GM19025 (cell line): ENCODE measurements at regions not wholly inside any gene's neighbourhood (a gene's known extent, or its start where the extent isn't known, plus 50 kb on each side); places are given as distances from the start of the nearest gene placed in this dataset.
"Not testable (repeated sequence)": the region's sequence is repeated elsewhere in the genome, so short reads cannot be mapped to it uniquely, and the experiment has no call there.

Source experiments
- ATAC-seq: cut with Tn5 transposase; IDR thresholded peaks from one replicate; pipeline ENCODE4 v1.9.1; 2021; ENCODE audit warnings: mild to moderate bottlenecking, low read depth, moderate library complexity; ENCODE audit not compliant: unreplicated experiment

DNA sequence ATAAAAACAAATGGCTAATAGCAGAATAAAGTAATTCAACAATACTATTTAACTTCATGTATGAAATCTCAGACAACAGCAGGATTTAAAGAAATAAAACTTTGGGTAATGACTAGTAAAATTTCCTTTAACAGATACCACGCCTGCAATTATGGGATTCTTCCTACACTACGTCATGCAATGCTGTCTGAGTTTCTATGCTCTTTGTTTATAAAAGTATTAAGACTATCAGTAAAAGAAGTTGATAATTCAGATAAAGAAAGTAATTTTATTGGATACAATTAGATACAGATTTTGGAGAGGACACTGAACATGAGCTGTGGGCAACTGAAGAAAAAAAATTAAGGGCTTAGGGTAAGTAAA lies 308.4 kb upstream of the LRFN5 start:
- no peak for ATAC-seq

DNA sequence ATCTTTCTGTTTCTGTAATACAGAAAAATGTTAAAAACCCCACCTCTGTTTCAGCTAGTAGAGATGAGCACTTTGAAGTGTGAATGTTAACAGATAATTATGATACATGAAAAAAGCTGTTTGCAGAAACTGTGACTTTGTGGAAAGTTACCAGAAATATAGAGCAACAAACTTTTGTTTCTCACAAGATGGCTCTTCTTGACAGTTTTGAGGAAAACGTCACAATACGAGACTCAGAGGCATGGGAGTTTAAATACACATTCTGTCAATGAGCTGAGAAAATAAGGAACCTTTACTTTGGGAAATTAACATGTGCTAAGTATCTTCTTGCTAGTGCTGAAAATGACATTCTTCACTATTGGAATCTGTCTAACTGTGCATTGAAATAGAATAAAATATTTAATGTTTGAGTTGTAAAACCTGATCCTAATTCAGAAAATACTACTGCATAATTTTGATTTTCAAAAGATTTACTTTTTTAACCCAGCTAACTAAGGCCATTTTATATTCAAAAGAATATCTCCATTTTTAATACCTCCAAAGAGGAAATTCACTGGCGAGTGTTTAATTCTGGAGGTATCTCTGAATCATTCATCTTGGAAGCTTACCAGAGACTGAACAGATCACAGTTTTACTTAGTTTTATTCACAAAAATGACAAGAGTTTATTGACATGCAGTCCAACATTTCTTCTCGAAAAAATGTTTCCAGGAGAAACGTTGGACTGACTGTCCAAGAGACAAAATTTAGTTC lies 308.9 kb upstream of the LRFN5 start:
- ATAC-seq: no peak

DNA sequence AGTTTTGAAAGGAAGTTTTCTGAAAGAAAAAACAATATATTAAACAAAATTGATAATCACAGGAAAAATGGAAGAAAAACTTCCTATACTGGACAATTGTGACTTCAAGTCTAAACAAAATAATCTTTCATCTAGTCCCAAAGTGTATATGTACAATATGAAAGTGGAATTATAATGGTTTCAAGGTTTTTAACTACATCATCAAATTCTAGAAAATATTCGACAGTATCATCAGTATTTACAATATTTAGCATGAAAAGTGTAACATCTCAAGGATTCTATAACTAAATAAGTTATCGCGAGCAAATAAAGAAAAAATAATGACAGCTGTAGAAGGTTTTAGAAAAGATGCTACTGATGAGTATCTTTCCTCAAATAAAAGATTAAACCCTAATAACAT lies 310.9 kb upstream of the LRFN5 start:
- ATAC-seq: no peak

DNA sequence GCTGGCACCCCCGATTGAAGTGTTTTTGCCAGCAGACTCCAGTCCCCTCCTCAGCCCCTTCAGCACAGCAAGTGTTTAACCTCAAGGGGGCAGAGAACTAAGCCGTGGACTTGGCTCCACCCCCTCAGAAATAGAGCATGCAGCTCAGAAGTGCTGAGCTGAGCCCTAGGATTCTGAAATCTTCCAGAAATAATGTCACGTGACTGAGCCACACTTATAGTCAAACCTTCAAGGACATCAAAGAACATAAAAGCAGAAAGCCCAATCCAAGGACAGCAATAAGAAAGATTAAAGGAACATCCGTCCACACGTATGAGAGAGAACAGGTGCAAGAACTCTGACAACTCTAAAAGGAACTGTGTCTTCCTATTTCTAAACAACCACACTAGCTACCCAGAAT lies 317.7 kb upstream of the LRFN5 start:
- no peak for ATAC-seq

DNA sequence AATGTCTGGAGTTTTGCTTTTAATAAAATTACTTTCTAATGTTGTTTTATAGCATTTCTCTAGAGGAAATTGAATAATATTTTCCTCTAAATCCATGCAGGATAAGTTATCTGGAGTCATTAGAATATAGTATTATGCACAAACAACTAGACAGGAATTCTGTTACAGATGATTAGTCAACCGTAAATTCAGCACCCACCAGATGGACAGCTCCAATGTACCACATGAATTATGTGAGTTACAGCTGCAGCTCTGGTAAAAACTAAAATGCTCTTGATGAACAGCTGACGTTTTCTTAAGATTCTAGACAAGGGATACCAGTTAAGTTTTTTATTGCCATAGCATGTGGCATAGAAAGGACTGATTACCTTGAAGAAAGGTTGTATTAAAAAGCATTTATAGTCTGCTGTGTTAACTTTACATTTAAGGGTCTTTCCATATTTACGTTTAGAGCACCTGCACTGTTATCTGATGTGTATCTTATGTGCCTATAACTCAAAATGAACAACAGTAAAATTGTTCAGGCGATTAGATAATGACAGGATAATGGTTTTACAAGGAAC lies 321.4 kb upstream of the LRFN5 start:
- ATAC-seq: no peak

DNA sequence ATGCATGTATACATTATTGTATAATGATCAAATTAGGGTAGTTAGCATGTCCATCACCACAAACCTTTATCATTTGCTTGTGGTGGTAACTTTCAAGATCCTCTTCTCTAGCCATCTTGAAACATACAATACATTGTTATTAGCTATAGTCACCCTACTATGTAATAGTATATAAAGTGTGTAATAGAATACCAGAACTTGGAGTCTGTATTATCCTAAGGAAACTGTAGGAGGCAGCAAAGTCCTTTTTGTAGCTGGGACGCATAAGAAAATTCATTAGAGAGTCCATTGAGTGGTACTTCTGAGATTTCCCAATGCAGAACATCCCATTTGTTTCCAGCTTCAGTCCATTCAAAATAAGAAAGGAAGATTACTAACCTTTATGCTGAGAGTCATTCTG lies 325.9 kb upstream of the LRFN5 start:
- no peak for ATAC-seq

DNA sequence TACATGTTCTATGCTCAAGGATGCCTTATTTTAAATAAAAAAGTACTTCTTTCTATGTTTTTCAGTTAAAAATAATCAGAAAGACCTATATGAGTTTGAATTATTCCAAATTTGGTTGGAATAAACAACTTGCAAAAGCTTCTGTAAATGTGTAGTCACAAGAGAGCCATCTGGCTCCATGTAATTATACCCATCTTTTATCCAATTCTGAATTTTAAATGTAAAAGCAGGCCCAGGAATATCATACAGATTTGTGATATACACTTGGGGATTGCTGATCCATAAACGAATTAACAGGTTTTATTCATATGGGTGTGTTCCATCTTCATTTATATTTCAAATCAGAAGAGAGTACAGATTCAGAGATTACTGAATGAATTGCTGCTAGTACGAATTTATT lies 329.2 kb upstream of the LRFN5 start:
- no peak for ATAC-seq

DNA sequence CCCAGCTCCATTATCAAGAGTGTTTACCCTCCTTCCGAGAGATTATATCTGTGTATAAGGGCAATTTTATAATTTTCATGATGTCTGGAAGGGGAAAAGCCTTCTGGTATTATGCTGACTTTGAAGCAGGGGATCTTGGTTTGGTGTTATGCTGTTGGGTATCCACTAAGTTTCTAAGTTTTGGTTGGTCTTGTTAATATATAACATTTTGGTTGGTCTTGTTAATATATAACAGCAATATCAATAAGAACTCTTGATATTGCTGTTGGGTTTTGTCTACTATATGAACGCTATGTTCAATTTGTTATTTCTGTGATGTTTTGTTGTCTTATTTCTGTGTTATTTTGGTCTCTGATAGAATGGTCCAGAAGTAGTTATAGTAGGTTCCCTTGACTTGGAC lies 349.2 kb upstream of the LRFN5 start:
- no peak for ATAC-seq

DNA sequence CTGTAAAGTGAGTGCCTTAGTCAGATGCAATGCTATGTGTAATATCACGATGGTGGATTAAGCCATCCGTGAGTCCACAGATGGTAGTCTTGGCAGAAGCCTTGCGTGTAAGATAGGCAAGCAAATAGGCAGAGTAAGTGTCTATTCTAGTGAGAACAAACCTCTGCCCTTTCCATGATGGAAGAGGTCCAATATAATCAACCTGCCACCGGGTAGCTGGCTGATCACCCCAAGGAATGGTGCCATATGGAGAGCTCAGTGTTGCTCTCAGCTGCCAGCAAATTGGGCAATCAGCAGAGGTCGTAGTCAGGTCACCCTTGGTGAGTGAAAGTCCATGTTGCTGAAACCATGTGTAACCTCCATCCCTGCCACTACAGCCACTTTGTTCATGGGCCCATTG lies 371.2 kb upstream of the LRFN5 start:
- ATAC-seq: no peak

DNA sequence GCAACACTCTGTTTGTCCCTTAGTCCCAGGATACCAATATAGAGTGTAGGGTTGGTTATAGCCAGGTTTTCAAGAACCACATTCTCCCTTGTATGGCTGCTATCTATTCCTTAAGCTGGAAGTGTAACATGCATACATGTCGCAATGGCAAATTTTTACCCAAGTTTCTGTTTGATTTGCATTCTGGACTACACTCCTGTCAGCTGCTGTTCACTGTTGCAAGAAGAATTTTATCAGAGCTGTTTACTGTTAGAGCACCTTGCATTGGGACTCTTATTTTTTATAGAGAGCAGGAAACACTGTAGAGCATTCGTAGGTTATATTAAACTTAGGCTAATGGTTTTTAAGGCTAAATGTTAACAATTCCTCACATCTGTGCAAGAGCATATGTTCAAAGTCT lies 376.0 kb upstream of the LRFN5 start:
- ATAC-seq: no peak

DNA sequence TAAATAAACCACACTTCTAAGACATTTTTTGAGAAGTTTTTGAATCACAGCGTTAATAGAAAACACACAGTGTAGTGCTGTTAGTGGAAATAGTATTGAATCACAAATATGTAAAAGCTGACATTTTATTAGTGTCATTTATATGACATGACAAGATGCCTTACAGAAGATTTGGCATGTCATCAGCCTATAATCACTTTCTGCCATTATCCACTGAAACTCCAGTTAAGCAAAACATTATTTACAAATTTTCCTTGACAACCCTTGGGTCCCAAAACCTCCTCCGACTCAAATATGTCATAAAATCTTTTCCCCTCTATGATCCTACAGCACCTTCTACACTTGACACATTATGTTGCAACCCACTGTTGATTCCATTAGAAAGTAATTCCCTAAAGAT lies 376.9 kb upstream of the LRFN5 start:
- ATAC-seq: no peak

DNA sequence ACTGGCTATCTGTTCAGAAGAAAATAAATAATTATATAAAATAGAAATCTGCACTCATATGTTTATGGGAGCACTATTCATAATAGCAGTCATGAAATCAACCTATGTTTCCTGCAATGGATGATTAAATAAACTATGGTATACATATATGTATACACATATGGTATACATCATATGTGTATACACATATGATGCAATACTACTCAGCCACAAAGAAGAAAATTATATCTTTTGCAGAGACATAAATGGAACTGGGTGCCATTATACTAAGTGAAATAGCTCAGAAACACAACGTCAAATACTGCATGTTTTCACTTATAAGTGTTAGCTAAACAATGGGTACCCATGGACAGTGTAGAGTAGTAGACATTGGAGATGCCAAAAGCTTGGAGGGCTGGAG lies 381.2 kb upstream of the LRFN5 start:
- ATAC-seq: no peak

DNA sequence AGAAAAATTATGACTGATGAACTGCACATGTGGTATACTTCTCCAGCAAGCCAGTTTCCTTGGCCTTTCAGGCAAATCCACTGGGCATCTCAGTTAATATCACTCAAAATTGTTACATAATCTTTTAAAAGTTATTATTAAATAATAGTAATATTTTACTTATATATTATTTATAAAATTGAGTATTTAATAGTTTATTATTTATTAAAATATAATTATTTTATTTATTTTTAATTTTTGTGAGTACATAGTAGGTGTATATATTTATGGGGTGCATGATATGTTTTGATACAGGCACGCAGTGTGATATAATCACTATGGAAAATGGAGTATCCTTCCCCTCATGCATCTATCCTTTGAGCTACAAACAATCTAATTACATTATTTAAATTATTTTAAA lies 384.1 kb upstream of the LRFN5 start:
- ATAC-seq: no peak

DNA sequence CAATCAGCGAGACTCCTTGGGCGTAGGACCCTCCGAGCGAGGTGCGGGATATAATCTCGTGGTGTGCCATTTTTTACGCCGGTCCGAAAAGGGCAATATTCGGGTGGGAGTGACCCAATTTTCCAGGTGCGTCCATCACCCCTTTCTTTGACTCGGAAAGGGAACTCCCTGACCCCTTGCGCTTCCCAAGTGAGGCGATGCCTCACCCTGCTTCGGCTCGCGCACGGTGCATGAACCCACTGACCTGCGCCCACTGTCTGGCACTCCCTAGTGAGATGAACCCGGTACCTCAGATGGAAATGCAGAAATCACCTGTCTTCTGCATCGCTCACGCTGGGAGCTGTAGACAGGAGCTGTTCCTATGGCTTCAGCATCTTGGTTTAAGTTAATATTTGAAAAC lies 391.7 kb upstream of the LRFN5 start:
- not testable (repeated sequence) for ATAC-seq

DNA sequence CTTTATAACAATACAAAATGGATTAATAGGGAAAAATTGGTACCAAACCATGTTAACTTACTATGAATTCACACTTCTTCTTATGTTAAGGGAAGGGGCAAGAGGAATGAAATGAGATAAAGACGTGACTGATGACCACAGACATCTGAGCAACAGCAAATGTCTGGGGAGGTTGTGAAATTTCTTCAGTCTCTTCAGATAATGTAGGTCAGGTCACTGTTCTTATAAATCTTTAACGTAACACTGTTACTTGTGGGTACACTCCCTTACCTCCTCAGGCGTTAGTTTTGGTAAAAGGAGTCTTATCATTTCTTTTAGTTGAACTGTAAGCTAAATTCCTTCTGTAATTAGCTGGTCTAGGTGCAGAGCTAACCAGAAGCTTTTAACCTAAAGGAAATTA lies 405.0 kb upstream of the LRFN5 start:
- no peak for ATAC-seq

DNA sequence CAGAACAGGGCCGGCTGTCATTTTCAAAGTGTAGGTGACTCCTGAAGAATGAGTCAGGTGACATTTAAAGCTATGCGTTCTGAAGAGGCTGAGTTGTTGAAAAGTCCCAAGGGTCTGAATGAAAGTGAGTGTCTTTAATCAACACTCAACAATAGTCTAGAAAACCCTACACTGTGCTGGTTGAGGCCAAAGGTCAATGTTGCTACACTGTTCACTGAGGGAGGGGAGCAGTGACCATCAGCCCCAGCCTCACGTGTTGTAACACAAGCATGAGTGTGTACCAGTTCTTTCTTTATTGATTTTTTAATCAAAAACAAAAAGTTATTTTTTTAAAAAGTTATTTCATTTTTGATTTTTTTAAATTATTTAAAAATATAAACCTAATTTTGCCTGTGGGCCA lies 418.8 kb upstream of the LRFN5 start:
- no peak for ATAC-seq

DNA sequence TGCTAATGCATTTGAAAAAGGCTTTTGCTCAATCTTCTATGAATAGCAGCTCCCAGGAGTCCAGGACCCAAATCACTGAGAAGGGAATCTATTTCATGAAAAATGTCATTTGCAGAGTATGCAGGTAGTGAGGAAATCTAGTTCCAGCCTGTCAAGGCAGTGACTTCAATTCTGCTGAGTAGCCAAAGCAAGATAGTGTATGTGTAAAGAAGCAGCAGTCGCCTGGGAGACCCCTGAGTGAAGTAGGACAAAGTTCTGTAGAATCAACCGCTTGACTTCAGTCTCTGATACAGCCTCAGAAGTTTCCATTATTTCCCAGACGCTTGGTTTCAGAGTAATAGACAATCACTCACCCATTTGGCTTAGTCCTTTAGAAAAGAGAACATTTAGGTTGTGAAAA lies 435.6 kb upstream of the LRFN5 start:
- no peak for ATAC-seq

DNA sequence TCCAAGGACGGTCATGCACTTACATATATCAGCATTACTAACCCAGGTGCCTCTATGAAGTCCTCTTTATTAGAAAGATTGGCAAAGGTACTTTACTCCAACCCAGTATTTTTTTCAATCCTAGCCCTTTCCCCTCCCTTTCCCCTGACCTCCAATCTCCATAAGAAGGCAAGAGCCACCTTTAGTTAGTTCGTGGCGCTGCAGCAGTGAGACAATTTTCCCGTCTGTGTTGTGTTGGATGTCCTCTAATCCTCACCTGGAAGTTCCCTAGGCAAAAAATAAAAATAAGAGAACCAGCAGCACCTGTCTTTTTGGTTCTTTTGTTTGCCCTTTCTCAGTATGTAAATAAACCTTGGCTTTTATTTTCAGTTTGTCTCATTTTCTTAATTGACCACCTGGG lies 439.6 kb upstream of the LRFN5 start:
- no peak for ATAC-seq

DNA sequence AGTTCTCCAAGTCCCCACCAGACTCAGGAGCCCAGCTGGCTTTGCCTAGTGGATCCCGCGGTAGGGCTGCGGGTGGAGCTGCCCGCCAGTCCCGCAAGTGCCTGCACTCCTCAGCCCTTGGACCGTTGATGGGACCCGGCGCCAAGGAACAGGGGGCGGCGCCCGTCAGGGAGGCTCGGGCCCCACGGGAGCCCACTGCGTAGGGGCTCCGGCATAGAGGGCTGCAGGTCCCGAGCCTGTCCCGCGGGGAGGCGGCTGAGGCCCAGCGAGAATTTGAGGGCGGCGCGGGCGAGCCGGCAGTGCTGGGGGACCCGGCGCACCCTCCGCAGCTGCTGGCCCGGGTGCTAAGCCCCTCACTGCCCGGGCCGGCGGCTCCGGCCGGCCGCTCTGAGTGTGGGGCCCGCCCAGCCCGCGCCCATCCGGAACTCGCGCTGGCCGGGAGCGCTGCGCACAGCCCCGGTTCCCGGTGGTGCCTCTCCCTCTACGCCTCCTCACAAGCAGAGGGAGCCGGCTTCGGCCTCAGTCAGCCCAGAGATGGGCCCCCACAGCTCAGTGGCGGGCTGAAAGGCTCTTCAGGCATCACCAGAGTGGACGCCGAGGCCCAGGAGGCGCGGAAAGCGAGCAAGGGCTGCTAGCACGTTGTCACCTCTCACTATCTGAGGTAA lies 452.4 kb upstream of the LRFN5 start:
- ATAC-seq: no peak

DNA sequence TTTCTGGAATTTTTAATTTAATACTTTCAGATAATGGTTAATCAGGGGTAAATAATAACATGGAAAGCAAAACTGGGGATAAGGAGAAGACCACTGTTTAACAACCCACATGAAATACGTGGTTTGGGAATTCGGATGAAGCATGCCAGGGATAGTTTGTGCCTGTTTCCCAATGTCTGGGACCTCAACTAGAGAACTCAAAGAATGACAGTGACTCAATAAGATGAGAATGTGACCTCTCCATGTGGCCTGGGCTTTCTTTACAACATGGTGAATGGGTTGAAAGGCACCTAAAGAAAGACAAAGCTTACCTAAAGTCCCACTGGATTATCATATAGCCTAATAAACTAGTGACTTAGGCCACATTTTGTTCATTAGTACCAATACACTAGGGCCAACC lies 460.3 kb upstream of the LRFN5 start:
- ATAC-seq: no peak

DNA sequence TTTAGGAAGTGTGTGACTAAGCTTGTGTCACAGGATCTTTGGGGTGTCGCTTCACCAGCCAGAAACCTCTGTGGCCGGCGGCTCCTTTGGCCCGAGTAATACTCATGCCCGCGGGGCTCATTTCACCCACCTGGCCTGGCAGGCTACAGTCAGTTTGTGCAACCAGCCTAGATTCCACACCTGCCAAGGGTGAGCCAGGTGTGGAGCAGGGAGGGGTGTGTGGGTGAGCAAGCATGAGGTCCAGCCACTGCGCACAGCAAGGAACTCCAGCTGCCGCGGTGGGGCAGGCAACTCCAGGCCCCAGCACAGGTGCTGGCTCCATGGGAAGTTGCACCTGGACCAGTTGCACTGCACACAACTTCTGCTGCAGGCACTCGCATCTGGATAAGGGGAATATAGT lies 462.3 kb upstream of the LRFN5 start:
- no peak for ATAC-seq

DNA sequence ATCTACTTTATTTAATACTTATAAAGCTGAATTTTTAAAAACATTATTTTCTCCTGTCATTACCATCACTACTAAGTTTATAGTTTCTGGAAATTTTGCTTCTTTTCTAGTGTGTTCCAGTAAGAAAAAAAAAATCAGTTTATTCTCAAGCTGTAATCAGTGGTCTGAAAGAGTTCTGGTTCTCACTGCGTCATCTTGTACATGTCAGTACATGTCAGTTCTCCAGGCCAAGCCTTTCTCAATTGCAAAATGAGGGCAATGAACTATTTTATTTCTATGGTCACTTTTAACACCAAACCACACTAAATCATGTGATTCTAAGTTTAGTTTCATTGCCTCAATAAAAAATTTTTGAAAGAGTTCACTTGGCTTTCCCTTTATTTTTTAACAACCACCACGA lies 468.9 kb upstream of the LRFN5 start:
- ATAC-seq: no peak
